ENCODE measurements at regions not wholly inside any gene's neighbourhood (a gene's known extent, or its start where the extent isn't known, plus 50 kb on each side); places are given as distances from the start of the nearest gene placed in this dataset.

- Histone ChIP-seq H3K27me3 (ENCODE audit: control insufficient read depth, insufficient read depth, low read length) (no peaks in the 10 kb centered on the region), H3K4me3 (ENCODE audit: low read depth, low read length) (no peak overlapping the region), H3K36me3 (ENCODE audit: control insufficient read depth, insufficient read depth, low read length) (no peaks in the 10 kb centered on the region)
- no peak for DNase-seq (ENCODE audit: low read depth)
- no peak for TF ChIP-seq CTCF (IDR thresholded peaks at IDR 0.05; ENCODE audit: insufficient read depth, low read length, poor library complexity, severe bottlenecking)
Measured at GRCh38 chr4:53732661-53733060, 141.4 kb upstream of the LNX1 start.

GRCh38 chr4:53730031-53730805 is 138.9 kb upstream of the LNX1 start:
- no peak for DNase-seq (ENCODE audit: low read depth)
- no peaks in the 10 kb centered on the region for H3K27me3 ChIP-seq (ENCODE audit: control insufficient read depth, insufficient read depth, low read length)
- no peak for TF ChIP-seq CTCF (IDR thresholded peaks at IDR 0.05; ENCODE audit: insufficient read depth, low read length, poor library complexity, severe bottlenecking)
- H3K4me3 ChIP-seq (ENCODE audit: low read depth, low read length): no peak overlapping the region
- H3K36me3 ChIP-seq (ENCODE audit: control insufficient read depth, insufficient read depth, low read length): no peaks in the 10 kb centered on the region

GRCh38 chr4:53722110-53722509 is 130.8 kb upstream of the LNX1 start:
- no peak for DNase-seq (ENCODE audit: low read depth)
- TF ChIP-seq CTCF (IDR thresholded peaks at IDR 0.05; ENCODE audit: insufficient read depth, low read length, poor library complexity, severe bottlenecking): no peak

GRCh38 chr4:53721263-53721662 is 130.0 kb upstream of the LNX1 start:
- DNase-seq (ENCODE audit: low read depth): no peak
- TF ChIP-seq CTCF (IDR thresholded peaks at IDR 0.05; ENCODE audit: insufficient read depth, low read length, poor library complexity, severe bottlenecking): no peak
- H3K27me3 ChIP-seq (ENCODE audit: control insufficient read depth, insufficient read depth, low read length): no peaks in the 10 kb centered on the region
- H3K36me3 ChIP-seq (ENCODE audit: control insufficient read depth, insufficient read depth, low read length): no peaks in the 10 kb centered on the region
- H3K4me3 ChIP-seq (ENCODE audit: low read depth, low read length): no peak overlapping the region

More at GRCh38 chr4:53722110-53722509, 130.8 kb upstream of the LNX1 start:
- no peaks in the 10 kb centered on the region for H3K36me3 ChIP-seq (ENCODE audit: control insufficient read depth, insufficient read depth, low read length)
- H3K27me3 ChIP-seq (ENCODE audit: control insufficient read depth, insufficient read depth, low read length): no peaks in the 10 kb centered on the region
- H3K4me3 ChIP-seq (ENCODE audit: low read depth, low read length): no peak overlapping the region

GRCh38 chr4:53720776-53721175 is 129.5 kb upstream of the LNX1 start:
- Histone ChIP-seq H3K36me3 (ENCODE audit: control insufficient read depth, insufficient read depth, low read length) (no peaks in the 10 kb centered on the region), H3K4me3 (ENCODE audit: low read depth, low read length) (no peak overlapping the region), H3K27me3 (ENCODE audit: control insufficient read depth, insufficient read depth, low read length) (no peaks in the 10 kb centered on the region)
- TF ChIP-seq CTCF (IDR thresholded peaks at IDR 0.05; ENCODE audit: insufficient read depth, low read length, poor library complexity, severe bottlenecking): no peak
- DNase-seq (ENCODE audit: low read depth): no peak

GRCh38 chr4:53717064-53717549 is 125.8 kb upstream of the LNX1 start:
- no peak overlapping the region for H3K4me3 ChIP-seq (ENCODE audit: low read depth, low read length)
- no peaks in the 10 kb centered on the region for H3K36me3 ChIP-seq (ENCODE audit: control insufficient read depth, insufficient read depth, low read length)
- DNase-seq (ENCODE audit: low read depth): no peak
- TF ChIP-seq CTCF (IDR thresholded peaks at IDR 0.05; ENCODE audit: insufficient read depth, low read length, poor library complexity, severe bottlenecking): no peak
- no peaks in the 10 kb centered on the region for H3K27me3 ChIP-seq (ENCODE audit: control insufficient read depth, insufficient read depth, low read length)
